HG03060 (cell line): ENCODE measurements at regions not wholly inside any gene's neighbourhood (a gene's known extent, or its start where the extent isn't known, plus 50 kb on each side); places are given as distances from the start of the nearest gene placed in this dataset.

Experiments used
- ATAC-seq: cut with Tn5 transposase; IDR thresholded peaks from one replicate; pipeline ENCODE4 v1.9.1; 2021; ENCODE audit warnings: low read depth, moderate number of reproducible peaks; ENCODE audit not compliant: unreplicated experiment

- no peak for ATAC-seq
These were observed 1394.8 kb downstream of the DSC3 start for GRCh38 chr18:29647700-29648099.

GRCh38 chr18:29644276-29644675 lies 1398.3 kb downstream of the DSC3 start:
- no peak for ATAC-seq

GRCh38 chr18:29629493-29630036 lies 1413.0 kb downstream of the DSC3 start:
- ATAC-seq, result no peak

GRCh38 chr18:29626094-29626493 lies 1416.4 kb downstream of the DSC3 start:
- ATAC-seq, result no peak

- ATAC-seq, result no peak
These were observed 1425.7 kb downstream of the DSC3 start for GRCh38 chr18:29616867-29617266.

GRCh38 chr18:29608982-29609381 lies 1432.1 kb upstream of the CDH2 start:
- ATAC-seq, result no peak

- ATAC-seq, result no peak
These were observed 1428.4 kb upstream of the CDH2 start for GRCh38 chr18:29605365-29605764.

GRCh38 chr18:29596959-29597358 lies 1420.0 kb upstream of the CDH2 start:
- ATAC-seq, result no peak

- ATAC-seq, result no peak
These were observed 1417.6 kb upstream of the CDH2 start for GRCh38 chr18:29594493-29594892.

- ATAC-seq, result no peak
These were observed 1411.6 kb upstream of the CDH2 start for GRCh38 chr18:29588446-29589100.

- no peak for ATAC-seq
These were observed 1409.3 kb upstream of the CDH2 start for GRCh38 chr18:29586210-29586609.

- no peak for ATAC-seq
These were observed 1383.3 kb upstream of the CDH2 start for GRCh38 chr18:29560270-29560669.

- no peak for ATAC-seq
These were observed 1379.1 kb upstream of the CDH2 start for GRCh38 chr18:29556070-29556469.

- no peak for ATAC-seq
These were observed 1372.8 kb upstream of the CDH2 start for GRCh38 chr18:29549759-29550158.

- no peak for ATAC-seq
These were observed 1370.7 kb upstream of the CDH2 start for GRCh38 chr18:29547626-29548025.

GRCh38 chr18:29540548-29540947 lies 1363.6 kb upstream of the CDH2 start:
- no peak for ATAC-seq

GRCh38 chr18:29531746-29532145 lies 1354.8 kb upstream of the CDH2 start:
- ATAC-seq, result no peak

- ATAC-seq, result no peak
These were observed 1346.4 kb upstream of the CDH2 start for GRCh38 chr18:29523371-29523770.

GRCh38 chr18:29512761-29513160 lies 1335.8 kb upstream of the CDH2 start:
- no peak for ATAC-seq

GRCh38 chr18:29512203-29512602 lies 1335.3 kb upstream of the CDH2 start:
- no peak for ATAC-seq

- no peak for ATAC-seq
These were observed 1325.0 kb upstream of the CDH2 start for GRCh38 chr18:29501952-29502351.

- no peak for ATAC-seq
These were observed 1319.3 kb upstream of the CDH2 start for GRCh38 chr18:29496152-29496680.
